ENCODE measurements at regions not wholly inside any gene's neighbourhood (a gene's known extent, or its start where the extent isn't known, plus 50 kb on each side); places are given as distances from the start of the nearest gene placed in this dataset.

DNA sequence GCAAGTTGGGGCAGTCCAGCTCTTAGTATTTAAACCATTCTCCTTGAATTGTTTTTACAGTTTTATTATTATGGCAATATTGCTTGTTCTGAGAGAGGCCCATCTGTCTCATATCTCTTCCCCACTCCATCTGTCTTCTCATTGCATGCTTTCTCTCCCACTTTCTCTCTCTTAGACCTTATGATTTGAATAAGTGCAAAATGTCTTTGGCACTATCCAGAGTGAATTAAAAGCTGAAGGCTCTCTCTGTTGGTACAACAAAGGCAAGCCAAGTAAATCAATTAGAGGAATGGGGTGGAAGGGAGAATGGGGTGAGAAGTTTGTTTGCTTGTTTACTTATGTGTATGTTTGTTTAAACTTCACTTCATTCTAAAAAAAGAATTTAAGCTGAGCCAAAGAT is 195.3 kb upstream of the RFX3 start:
- Histone ChIP-seq H3K9me3 (no peaks in the 10 kb centered on the region), H3K4me3 (ENCODE audit: low read depth in 1 of 2, low read length in 1 of 2) (no peak overlapping the region), H3K4me1 (ENCODE audit: control insufficient read depth in 1 of 2, insufficient read depth in 1 of 2, low read depth in 1 of 2, low read length in 1 of 2) (no peaks in the 10 kb centered on the region), H3K36me3 (no peaks in the 10 kb centered on the region), H3K27ac (no peak overlapping the region), H3K27me3 (no peaks in the 10 kb centered on the region)
- TF ChIP-seq CTCF (IDR thresholded peaks at IDR 0.05), result no peak

GRCh38 chr9:3719286-3719685 is 193.5 kb upstream of the RFX3 start:
- no peak for TF ChIP-seq CTCF (IDR thresholded peaks at IDR 0.05)
- H3K27me3 ChIP-seq, result no peaks in the 10 kb centered on the region
- H3K36me3 ChIP-seq, result no peaks in the 10 kb centered on the region
- H3K27ac ChIP-seq, result no peak overlapping the region
- no peaks in the 10 kb centered on the region for H3K4me1 ChIP-seq (ENCODE audit: control insufficient read depth in 1 of 2, insufficient read depth in 1 of 2, low read depth in 1 of 2, low read length in 1 of 2)
- no peaks in the 10 kb centered on the region for H3K9me3 ChIP-seq
- no peak overlapping the region for H3K4me3 ChIP-seq (ENCODE audit: low read depth in 1 of 2, low read length in 1 of 2)

- Histone ChIP-seq H3K4me3 (ENCODE audit: low read depth in 1 of 2, low read length in 1 of 2) (no peak overlapping the region), H3K36me3 (no peaks in the 10 kb centered on the region), H3K27ac (no peak overlapping the region), H3K4me1 (ENCODE audit: control insufficient read depth in 1 of 2, insufficient read depth in 1 of 2, low read depth in 1 of 2, low read length in 1 of 2) (no peaks in the 10 kb centered on the region), H3K9me3 (no peaks in the 10 kb centered on the region), H3K27me3 (no peaks in the 10 kb centered on the region)
- TF ChIP-seq CTCF (IDR thresholded peaks at IDR 0.05), result no peak
Observed at GRCh38 chr9:3716415-3716814, 190.6 kb upstream of the RFX3 start.

- no peaks in the 10 kb centered on the region for H3K36me3 ChIP-seq
- H3K27me3 ChIP-seq, result no peaks in the 10 kb centered on the region
- H3K4me3 ChIP-seq (ENCODE audit: low read depth in 1 of 2, low read length in 1 of 2), result no peak overlapping the region
- no peaks in the 10 kb centered on the region for H3K9me3 ChIP-seq
- no peak for TF ChIP-seq CTCF (IDR thresholded peaks at IDR 0.05)
- no peaks in the 10 kb centered on the region for H3K4me1 ChIP-seq (ENCODE audit: control insufficient read depth in 1 of 2, insufficient read depth in 1 of 2, low read depth in 1 of 2, low read length in 1 of 2)
- no peak overlapping the region for H3K27ac ChIP-seq
Observed at GRCh38 chr9:3708751-3709150, 182.9 kb upstream of the RFX3 start.

GRCh38 chr9:3704890-3705289 is 179.1 kb upstream of the RFX3 start:
- TF ChIP-seq CTCF (IDR thresholded peaks at IDR 0.05), result no peak

GRCh38 chr9:3700772-3701171 is 175.0 kb upstream of the RFX3 start:
- Histone ChIP-seq H3K4me3 (ENCODE audit: low read depth in 1 of 2, low read length in 1 of 2) (no peak overlapping the region), H3K9me3 (no peaks in the 10 kb centered on the region), H3K4me1 (ENCODE audit: control insufficient read depth in 1 of 2, insufficient read depth in 1 of 2, low read depth in 1 of 2, low read length in 1 of 2) (no peaks in the 10 kb centered on the region), H3K36me3 (no peaks in the 10 kb centered on the region), H3K27me3 (no peaks in the 10 kb centered on the region), H3K27ac (no peak overlapping the region)
- no peak for TF ChIP-seq CTCF (IDR thresholded peaks at IDR 0.05)

More at GRCh38 chr9:3704890-3705289, 179.1 kb upstream of the RFX3 start:
- Histone ChIP-seq H3K9me3 (no peaks in the 10 kb centered on the region), H3K36me3 (no peaks in the 10 kb centered on the region), H3K4me3 (ENCODE audit: low read depth in 1 of 2, low read length in 1 of 2) (no peak overlapping the region), H3K4me1 (ENCODE audit: control insufficient read depth in 1 of 2, insufficient read depth in 1 of 2, low read depth in 1 of 2, low read length in 1 of 2) (no peaks in the 10 kb centered on the region), H3K27me3 (no peaks in the 10 kb centered on the region), H3K27ac (no peak overlapping the region)

Measured in neutrophil (primary cell).